IPS DF 6.9 (cell line): ENCODE measurements at regions not wholly inside any gene's neighbourhood (a gene's known extent, or its start where the extent isn't known, plus 50 kb on each side); places are given as distances from the start of the nearest gene placed in this dataset.

Experiments used
- DNase-seq: peaks from one replicate; pipeline ENCODE4 v3.0.0-alpha.2; 2013; ENCODE audit warnings: low read depth, low spot score
- H3K27ac ChIP-seq: one replicate; pipeline ENCODE4 v1.5.1; 2013; ENCODE audit warnings: low read length, control low read depth
- H3K27me3 ChIP-seq: 2 replicates; pipeline ENCODE4 v1.6.1; 2013; ENCODE audit warnings: mild to moderate bottlenecking, low read length; ENCODE audit not compliant: control insufficient read depth, insufficient read depth
- H3K36me3 ChIP-seq: 2 replicates; pipeline ENCODE4 v1.6.1; 2013; ENCODE audit warnings: low read length; ENCODE audit not compliant: control insufficient read depth, insufficient read depth
- H3K4me1 ChIP-seq: 2 replicates; pipeline ENCODE4 v1.6.1; 2013; ENCODE audit warnings: low read length; ENCODE audit not compliant: control insufficient read depth, insufficient read depth
- H3K4me3 ChIP-seq: 2 replicates; pipeline ENCODE4 v1.5.1; 2013; ENCODE audit warnings: mild to moderate bottlenecking, low read length
- H3K9me3 ChIP-seq: 2 replicates; pipeline ENCODE4 v1.6.1; 2013; ENCODE audit warnings: low read length, inconsistent platforms; ENCODE audit not compliant: control insufficient read depth, insufficient read depth
- WGBS: extraction: QIAGEN DNeasy Blood & Tissue Kit; methylation state at CpG from one replicate; pipeline ENCODE4 v1.1.7; 2013; ENCODE audit warnings: mixed read lengths, missing lambda C conversion rate; ENCODE audit not compliant: insufficient read length, insufficient coverage; 5-methylcytosine and 5-hydroxymethylcytosine counted together

GRCh38 chr6:112745765-112746164 lies 398.6 kb downstream of the RFPL4B start:
- H3K9me3 ChIP-seq: no peaks in the 10 kb centered on the region

GRCh38 chr6:112749673-112750072 lies 402.5 kb downstream of the RFPL4B start:
- H3K4me3 ChIP-seq: no peak overlapping the region
- 100% methylated on average over 3 of the region's 5 CpGs for WGBS
- no peaks in the 10 kb centered on the region for H3K4me1 ChIP-seq
- H3K27me3 ChIP-seq: no peaks in the 10 kb centered on the region
- no peaks in the 10 kb centered on the region for H3K36me3 ChIP-seq
- DNase-seq: no peak
- H3K27ac ChIP-seq: no peak overlapping the region
- H3K9me3 ChIP-seq: no peaks in the 10 kb centered on the region

More at GRCh38 chr6:112745765-112746164, 398.6 kb downstream of the RFPL4B start:
- no peaks in the 10 kb centered on the region for H3K27me3 ChIP-seq
- no peaks in the 10 kb centered on the region for H3K4me1 ChIP-seq
- no peaks in the 10 kb centered on the region for H3K36me3 ChIP-seq
- WGBS: no CpG with 5 or more reads among the region's 1 CpG
- DNase-seq: no peak
- no peak overlapping the region for H3K27ac ChIP-seq
- no peak overlapping the region for H3K4me3 ChIP-seq

GRCh38 chr6:112752305-112752704 lies 405.2 kb downstream of the RFPL4B start:
- WGBS: no CpG with 5 or more reads among the region's 2 CpGs
- DNase-seq: no peak
- Histone ChIP-seq H3K27ac (no peak overlapping the region), H3K36me3 (no peaks in the 10 kb centered on the region), H3K9me3 (no peaks in the 10 kb centered on the region), H3K4me1 (no peaks in the 10 kb centered on the region), H3K4me3 (no peak overlapping the region), H3K27me3 (no peaks in the 10 kb centered on the region)

GRCh38 chr6:112752791-112753190 lies 405.7 kb downstream of the RFPL4B start:
- Histone ChIP-seq H3K27ac (no peak overlapping the region), H3K9me3 (no peaks in the 10 kb centered on the region), H3K36me3 (no peaks in the 10 kb centered on the region), H3K4me1 (no peaks in the 10 kb centered on the region), H3K27me3 (no peaks in the 10 kb centered on the region), H3K4me3 (no peak overlapping the region)
- no peak for DNase-seq

GRCh38 chr6:112760831-112761230 lies 413.7 kb downstream of the RFPL4B start:
- DNase-seq: no peak
- no peaks in the 10 kb centered on the region for H3K4me1 ChIP-seq

GRCh38 chr6:112761740-112762139 lies 414.6 kb downstream of the RFPL4B start:
- H3K36me3 ChIP-seq: no peaks in the 10 kb centered on the region
- H3K4me1 ChIP-seq: no peaks in the 10 kb centered on the region
- DNase-seq: no peak
- no peak overlapping the region for H3K4me3 ChIP-seq
- no peak overlapping the region for H3K27ac ChIP-seq
- H3K27me3 ChIP-seq: no peaks in the 10 kb centered on the region
- WGBS: no CpG with 5 or more reads among the region's 2 CpGs
- H3K9me3 ChIP-seq: no peaks in the 10 kb centered on the region

More at GRCh38 chr6:112760831-112761230, 413.7 kb downstream of the RFPL4B start:
- H3K27ac ChIP-seq: no peak overlapping the region
- H3K27me3 ChIP-seq: no peaks in the 10 kb centered on the region
- H3K4me3 ChIP-seq: no peak overlapping the region
- H3K9me3 ChIP-seq: no peaks in the 10 kb centered on the region
- H3K36me3 ChIP-seq: no peaks in the 10 kb centered on the region

- Histone ChIP-seq H3K36me3 (no peaks in the 10 kb centered on the region), H3K27ac (no peak overlapping the region), H3K4me1 (no peaks in the 10 kb centered on the region), H3K9me3 (peaks cover 2% of the 10 kb centered on the region; the same call in 1 of the 2 replicates), H3K27me3 (no peaks in the 10 kb centered on the region), H3K4me3 (no peak overlapping the region)
- WGBS: no CpG with 5 or more reads among the region's 2 CpGs
- no peak for DNase-seq
These were observed 417.2 kb downstream of the RFPL4B start for GRCh38 chr6:112764377-112764776.

GRCh38 chr6:112770308-112770707 lies 423.2 kb downstream of the RFPL4B start:
- peaks cover 2% of the 10 kb centered on the region; the same call in 1 of the 2 replicates for H3K9me3 ChIP-seq
- H3K27ac ChIP-seq: no peak overlapping the region
- no peaks in the 10 kb centered on the region for H3K4me1 ChIP-seq
- no CpG with 5 or more reads among the region's 2 CpGs for WGBS
- H3K27me3 ChIP-seq: no peaks in the 10 kb centered on the region
- no peak for DNase-seq
- no peak overlapping the region for H3K4me3 ChIP-seq
- no peaks in the 10 kb centered on the region for H3K36me3 ChIP-seq

- no peak overlapping the region for H3K27ac ChIP-seq
- H3K4me3 ChIP-seq: no peak overlapping the region
- no CpG with 5 or more reads among the region's 1 CpG for WGBS
- H3K9me3 ChIP-seq: no peaks in the 10 kb centered on the region
- no peak for DNase-seq
- no peaks in the 10 kb centered on the region for H3K27me3 ChIP-seq
- no peaks in the 10 kb centered on the region for H3K4me1 ChIP-seq
- no peaks in the 10 kb centered on the region for H3K36me3 ChIP-seq
These were observed 426.1 kb downstream of the RFPL4B start for GRCh38 chr6:112773187-112773586.

- WGBS: no CpG with 5 or more reads among the region's 4 CpGs
- H3K9me3 ChIP-seq: no peaks in the 10 kb centered on the region
- no peaks in the 10 kb centered on the region for H3K4me1 ChIP-seq
- DNase-seq: no peak
- H3K27ac ChIP-seq: no peak overlapping the region
- H3K36me3 ChIP-seq: no peaks in the 10 kb centered on the region
- no peaks in the 10 kb centered on the region for H3K27me3 ChIP-seq
- H3K4me3 ChIP-seq: no peak overlapping the region
These were observed 427.2 kb downstream of the RFPL4B start for GRCh38 chr6:112774319-112774718.

GRCh38 chr6:112780498-112781096 lies 433.5 kb downstream of the RFPL4B start:
- peak; percentile 60 for DNase-seq
- H3K4me3 ChIP-seq: no peak overlapping the region
- no peak overlapping the region for H3K27ac ChIP-seq
- H3K27me3 ChIP-seq: no peaks in the 10 kb centered on the region
- H3K4me1 ChIP-seq: no peaks in the 10 kb centered on the region
- H3K9me3 ChIP-seq: no peaks in the 10 kb centered on the region
- no peaks in the 10 kb centered on the region for H3K36me3 ChIP-seq
- WGBS: 100% methylated on average over 1 of the region's 9 CpGs
